ENCODE measurements at regions not wholly inside any gene's neighbourhood (a gene's known extent, or its start where the extent isn't known, plus 50 kb on each side); places are given as distances from the start of the nearest gene placed in this dataset.

- intact Hi-C loops (cut with DNase I), result no loop called here
- TF ChIP-seq POLR2A (IDR thresholded peaks at IDR 0.05), result no peak
- TF ChIP-seq, protein P1, sequence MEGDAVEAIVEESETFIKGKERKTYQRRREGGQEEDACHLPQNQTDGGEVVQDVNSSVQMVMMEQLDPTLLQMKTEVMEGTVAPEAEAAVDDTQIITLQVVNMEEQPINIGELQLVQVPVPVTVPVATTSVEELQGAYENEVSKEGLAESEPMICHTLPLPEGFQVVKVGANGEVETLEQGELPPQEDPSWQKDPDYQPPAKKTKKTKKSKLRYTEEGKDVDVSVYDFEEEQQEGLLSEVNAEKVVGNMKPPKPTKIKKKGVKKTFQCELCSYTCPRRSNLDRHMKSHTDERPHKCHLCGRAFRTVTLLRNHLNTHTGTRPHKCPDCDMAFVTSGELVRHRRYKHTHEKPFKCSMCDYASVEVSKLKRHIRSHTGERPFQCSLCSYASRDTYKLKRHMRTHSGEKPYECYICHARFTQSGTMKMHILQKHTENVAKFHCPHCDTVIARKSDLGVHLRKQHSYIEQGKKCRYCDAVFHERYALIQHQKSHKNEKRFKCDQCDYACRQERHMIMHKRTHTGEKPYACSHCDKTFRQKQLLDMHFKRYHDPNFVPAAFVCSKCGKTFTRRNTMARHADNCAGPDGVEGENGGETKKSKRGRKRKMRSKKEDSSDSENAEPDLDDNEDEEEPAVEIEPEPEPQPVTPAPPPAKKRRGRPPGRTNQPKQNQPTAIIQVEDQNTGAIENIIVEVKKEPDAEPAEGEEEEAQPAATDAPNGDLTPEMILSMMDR (IDR thresholded peaks at IDR 0.05), result no peak
- Histone ChIP-seq H3K9me3 (no peaks in the 10 kb centered on the region), H3K4me3 (no peak overlapping the region), H3K4me1 (no peaks in the 10 kb centered on the region), H3K36me3 (no peaks in the 10 kb centered on the region), H3K27me3 (no peaks in the 10 kb centered on the region), H3K27ac (no peak overlapping the region)
- 42% methylated on average over 4 of the region's 4 CpGs for WGBS (ENCODE audit: insufficient coverage, low coverage, low lambda C conversion rate, missing lambda C conversion rate)
- DNase-seq (no peak), ATAC-seq (no peak)
Measured at GRCh38 chr6:104572901-104573300, 286.8 kb downstream of the HACE1 start.

DNA sequence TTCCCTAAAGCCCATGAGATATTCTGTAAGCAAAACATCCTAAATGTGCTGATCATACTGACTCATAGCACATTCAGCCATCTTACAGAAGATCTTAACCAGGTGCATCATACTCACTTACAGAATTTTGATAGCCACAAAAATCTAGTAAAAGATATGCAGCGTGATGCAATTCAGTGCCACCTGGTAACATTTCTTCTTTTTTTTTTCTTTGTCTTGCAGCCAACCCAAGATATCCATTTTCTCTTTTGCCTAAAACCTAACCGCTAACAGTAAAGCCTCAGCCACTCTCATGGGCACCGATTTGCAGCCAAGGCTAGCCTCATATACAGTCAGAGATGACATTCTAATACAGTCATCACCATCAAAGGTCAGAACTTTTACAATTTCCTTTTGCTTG is 293.3 kb downstream of the HACE1 start:
- intact Hi-C loops (cut with DNase I), result no loop called here
- H3K27ac ChIP-seq, result no peak overlapping the region
- no peaks in the 10 kb centered on the region for H3K9me3 ChIP-seq
- no peaks in the 10 kb centered on the region for H3K4me1 ChIP-seq
- DNase-seq, result no peak
- no peaks in the 10 kb centered on the region for H3K36me3 ChIP-seq
- H3K4me3 ChIP-seq, result no peak overlapping the region
- no peak for ATAC-seq
- WGBS (ENCODE audit: insufficient coverage, low coverage, low lambda C conversion rate, missing lambda C conversion rate), result 50% methylated on average over 3 of the region's 3 CpGs
- H3K27me3 ChIP-seq, result no peaks in the 10 kb centered on the region
- TF ChIP-seq POLR2A (IDR thresholded peaks at IDR 0.05), result no peak
- TF ChIP-seq, protein P1 (IDR thresholded peaks at IDR 0.05), result no peak

DNA sequence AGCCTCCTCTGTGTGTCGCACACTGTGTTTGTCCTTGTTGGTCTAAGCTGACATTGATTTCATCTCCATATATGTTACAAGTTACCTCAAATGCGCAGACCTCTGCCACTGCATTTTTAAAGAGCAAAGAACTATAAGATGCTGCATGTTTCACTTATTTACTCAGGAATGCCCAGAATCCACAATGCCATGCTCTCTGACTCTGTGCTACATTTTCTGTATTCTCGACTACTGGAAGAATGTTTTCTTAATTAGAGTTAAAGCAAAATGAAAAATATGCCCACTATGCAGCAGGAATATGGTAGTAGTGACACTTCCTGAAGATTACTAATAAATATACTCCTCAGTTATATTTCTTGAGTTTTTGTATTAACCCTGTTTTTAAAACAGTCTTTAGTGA is 296.4 kb downstream of the HACE1 start:
- H3K36me3 ChIP-seq, result no peaks in the 10 kb centered on the region
- H3K4me3 ChIP-seq, result no peak overlapping the region
- no peaks in the 10 kb centered on the region for H3K9me3 ChIP-seq
- H3K27me3 ChIP-seq, result no peaks in the 10 kb centered on the region
- ATAC-seq, result no peak
- WGBS (ENCODE audit: insufficient coverage, low coverage, low lambda C conversion rate, missing lambda C conversion rate), result 66% methylated on average over 3 of the region's 3 CpGs
- no peaks in the 10 kb centered on the region for H3K4me1 ChIP-seq
- intact Hi-C loops (cut with DNase I), result no loop called here
- no peak for DNase-seq
- H3K27ac ChIP-seq, result no peak overlapping the region
- TF ChIP-seq, protein P1 (IDR thresholded peaks at IDR 0.05), result no peak
- no peak for TF ChIP-seq POLR2A (IDR thresholded peaks at IDR 0.05)

DNA sequence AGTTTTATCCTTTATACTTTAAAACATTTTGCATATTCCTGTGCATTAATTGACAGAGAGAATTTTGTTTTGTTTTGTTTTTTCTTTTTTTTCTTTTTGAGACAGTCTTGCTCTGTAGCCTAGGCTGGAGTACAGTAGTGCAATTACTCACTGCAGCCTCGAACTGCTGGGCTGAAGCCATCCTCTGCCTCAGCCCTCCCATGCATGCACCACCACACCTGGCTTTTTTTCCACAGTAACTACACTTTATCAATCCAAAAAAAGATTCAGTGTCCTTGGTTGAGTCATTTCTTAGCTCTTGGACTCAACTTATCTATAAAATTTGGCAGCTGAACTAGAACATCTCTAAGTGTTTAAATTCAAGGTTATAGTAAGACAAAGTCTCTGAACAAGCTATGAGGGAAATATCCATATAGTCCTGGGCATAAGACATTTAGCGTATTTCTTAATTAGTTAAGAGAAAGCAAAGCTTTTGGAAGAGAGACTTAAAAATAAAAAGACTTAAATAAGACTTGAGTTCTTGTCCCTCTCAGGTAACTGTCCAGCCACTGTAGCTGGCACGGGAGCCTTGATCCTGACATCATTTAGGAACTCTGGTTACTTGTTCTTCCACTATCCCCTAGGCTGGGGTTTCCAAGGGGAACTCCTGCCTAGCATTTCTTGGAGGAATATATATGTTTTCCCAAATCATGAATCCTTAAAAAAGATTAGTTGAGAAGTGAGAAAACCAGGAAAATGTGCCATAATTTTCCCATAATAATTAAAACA is 300.1 kb downstream of the HACE1 start:
- no peaks in the 10 kb centered on the region for H3K27me3 ChIP-seq
- 54% methylated on average over 3 of the region's 3 CpGs for WGBS (ENCODE audit: insufficient coverage, low coverage, low lambda C conversion rate, missing lambda C conversion rate)
- no peak overlapping the region for H3K27ac ChIP-seq
- no peak for TF ChIP-seq POLR2A (IDR thresholded peaks at IDR 0.05)
- TF ChIP-seq, protein P1 (IDR thresholded peaks at IDR 0.05), result no peak
- no peak overlapping the region for H3K4me3 ChIP-seq
- H3K9me3 ChIP-seq, result no peaks in the 10 kb centered on the region
- H3K4me1 ChIP-seq, result no peaks in the 10 kb centered on the region
- no peaks in the 10 kb centered on the region for H3K36me3 ChIP-seq
- ATAC-seq, result no peak
- intact Hi-C loops (cut with DNase I), result no loop called here
- DNase-seq, result no peak
